ENCODE measurements at regions not wholly inside any gene's neighbourhood (a gene's known extent, or its start where the extent isn't known, plus 50 kb on each side); places are given as distances from the start of the nearest gene placed in this dataset.

DNA sequence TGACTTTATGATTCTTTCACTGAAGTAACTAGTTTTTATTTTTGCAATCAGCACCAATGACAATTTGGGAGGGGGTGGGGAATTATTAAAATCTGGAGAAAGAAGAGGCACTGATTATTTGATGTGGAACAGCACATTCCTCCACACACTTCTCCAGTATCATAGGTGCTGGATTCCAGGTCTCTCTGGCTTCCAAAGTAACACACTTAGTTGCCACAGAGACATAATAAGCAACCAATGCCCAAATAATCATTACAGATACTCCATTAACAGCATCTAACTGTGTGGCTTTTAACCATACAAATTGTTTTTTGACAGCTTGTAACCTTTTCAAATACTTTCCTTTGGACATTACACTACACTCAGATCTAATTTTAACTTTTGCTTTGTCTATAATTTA is 131.0 kb upstream of the CDIN1 start:
- TF ChIP-seq CTCF (IDR thresholded peaks at IDR 0.05) (no peak), POLR2A (IDR thresholded peaks at IDR 0.05) (no peak)

Measured in lower leg skin (tissue), 3 donors.